Transverse colon (tissue), 4 donors: ENCODE measurements at regions not wholly inside any gene's neighbourhood (a gene's known extent, or its start where the extent isn't known, plus 50 kb on each side); places are given as distances from the start of the nearest gene placed in this dataset.

ENCODE experiments used
- EP300 ChIP-seq: sonication (generic); formaldehyde crosslinking; IDR thresholded peaks from one replicate; pipeline ENCODE4 v1.6.1; 2017; ENCODE audit warnings: antibody characterized with exemption, low read depth
- POLR2A ChIP-seq: fragments of 450-650 bp; IDR thresholded peaks from one replicate; pipeline ENCODE4 v1.6.1; 2016; ENCODE audit warnings: antibody characterized with exemption, mild to moderate bottlenecking, moderate library complexity
- POLR2AphosphoS5 ChIP-seq, 3 donors: sonication (generic); formaldehyde crosslinking; IDR thresholded peaks; one replicate each; pipeline ENCODE4 v1.6.1; 2016; ENCODE audit warnings: antibody characterized with exemption in 3 of 3
- TF ChIP-seq, protein P1 (sequence below), 5 experiments: fragments of 200-600 bp in 3 of 5; fragments of 450-650 bp in 2 of 5; sonication (generic) in 3 of 5; IDR thresholded peaks; 1 replicate in 2 of 5; 2 replicates in 3 of 5; pipeline ENCODE4 v1.5.1; 2016 to 2017; ENCODE audit warnings: antibody characterized with exemption in 5 of 5, inconsistent platforms in 3 of 5, mild to moderate bottlenecking in 2 of 5, moderate library complexity in 1 of 5

DNA sequence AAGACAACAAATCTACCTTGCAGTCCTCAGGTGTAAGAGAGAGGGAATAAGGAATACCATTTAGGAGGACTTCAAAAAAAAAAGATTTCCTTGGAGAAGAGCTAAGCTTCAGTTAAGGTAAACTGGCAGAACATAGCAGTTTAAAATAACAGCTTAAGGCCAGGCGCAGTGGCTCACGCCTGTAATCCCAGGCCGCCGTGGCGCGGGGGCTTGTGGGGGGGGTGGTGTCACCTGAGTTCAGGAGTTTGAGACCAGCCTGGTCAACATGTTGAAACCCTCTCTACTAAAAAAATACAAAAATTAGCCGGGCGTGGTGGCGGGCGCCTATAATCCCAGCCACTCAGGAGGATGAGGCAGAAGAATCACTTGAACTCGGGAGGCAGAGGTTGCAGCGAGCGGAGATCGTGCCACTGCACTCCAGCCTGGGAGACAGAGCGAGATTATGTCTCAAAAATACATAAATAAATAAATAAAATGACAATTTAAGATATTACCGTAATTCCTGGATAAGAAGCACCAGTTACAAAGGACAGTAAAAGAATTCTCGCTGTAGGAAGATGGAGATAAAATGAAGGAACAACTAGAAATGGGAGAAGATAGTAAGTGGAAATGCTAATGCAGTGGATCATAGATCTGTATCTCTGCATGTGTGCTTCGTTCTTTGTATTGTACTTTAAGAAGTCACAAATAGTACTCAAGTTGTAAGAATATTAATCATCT, 1140.2 kb downstream of the NCAM2 start:
- TF ChIP-seq POLR2A (no peak), EP300 (no peak), POLR2AphosphoS5 (IDR thresholded peaks at IDR 0.05) (no peak)
- TF ChIP-seq, protein P1, sequence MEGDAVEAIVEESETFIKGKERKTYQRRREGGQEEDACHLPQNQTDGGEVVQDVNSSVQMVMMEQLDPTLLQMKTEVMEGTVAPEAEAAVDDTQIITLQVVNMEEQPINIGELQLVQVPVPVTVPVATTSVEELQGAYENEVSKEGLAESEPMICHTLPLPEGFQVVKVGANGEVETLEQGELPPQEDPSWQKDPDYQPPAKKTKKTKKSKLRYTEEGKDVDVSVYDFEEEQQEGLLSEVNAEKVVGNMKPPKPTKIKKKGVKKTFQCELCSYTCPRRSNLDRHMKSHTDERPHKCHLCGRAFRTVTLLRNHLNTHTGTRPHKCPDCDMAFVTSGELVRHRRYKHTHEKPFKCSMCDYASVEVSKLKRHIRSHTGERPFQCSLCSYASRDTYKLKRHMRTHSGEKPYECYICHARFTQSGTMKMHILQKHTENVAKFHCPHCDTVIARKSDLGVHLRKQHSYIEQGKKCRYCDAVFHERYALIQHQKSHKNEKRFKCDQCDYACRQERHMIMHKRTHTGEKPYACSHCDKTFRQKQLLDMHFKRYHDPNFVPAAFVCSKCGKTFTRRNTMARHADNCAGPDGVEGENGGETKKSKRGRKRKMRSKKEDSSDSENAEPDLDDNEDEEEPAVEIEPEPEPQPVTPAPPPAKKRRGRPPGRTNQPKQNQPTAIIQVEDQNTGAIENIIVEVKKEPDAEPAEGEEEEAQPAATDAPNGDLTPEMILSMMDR (IDR thresholded peaks at IDR 0.05), result no peak
